ENCODE measurements at regions not wholly inside any gene's neighbourhood (a gene's known extent, or its start where the extent isn't known, plus 50 kb on each side); places are given as distances from the start of the nearest gene placed in this dataset.

GRCh38 chr10:4775808-4776207 lies 50.2 kb upstream of the AKR1E2 start:
- Histone ChIP-seq H3K4me3 (ENCODE audit: low read length) (no peak overlapping the region), H3K36me3 (ENCODE audit: control insufficient read depth, insufficient read depth, low read length) (no peaks in the 10 kb centered on the region), H3K4me1 (ENCODE audit: control insufficient read depth, insufficient read depth, low read length) (no peaks in the 10 kb centered on the region), H3K27me3 (ENCODE audit: control insufficient read depth, insufficient read depth, low read length) (no peaks in the 10 kb centered on the region), H3K9me3 (ENCODE audit: control insufficient read depth, insufficient read depth, low read length) (no peaks in the 10 kb centered on the region), H3K27ac (ENCODE audit: low read length) (no peak overlapping the region)
- no peak for DNase-seq (ENCODE audit: low read depth, low spot score)
- no CpG with 5 or more reads among the region's 2 CpGs for WGBS (ENCODE audit: insufficient coverage, insufficient read length)

- Histone ChIP-seq H3K4me3 (ENCODE audit: low read length) (no peak overlapping the region), H3K27ac (ENCODE audit: low read length) (no peak overlapping the region), H3K36me3 (ENCODE audit: control insufficient read depth, insufficient read depth, low read length) (no peaks in the 10 kb centered on the region), H3K27me3 (ENCODE audit: control insufficient read depth, insufficient read depth, low read length) (no peaks in the 10 kb centered on the region), H3K4me1 (ENCODE audit: control insufficient read depth, insufficient read depth, low read length) (no peaks in the 10 kb centered on the region), H3K9me3 (ENCODE audit: control insufficient read depth, insufficient read depth, low read length) (no peaks in the 10 kb centered on the region)
- no peak for DNase-seq (ENCODE audit: low read depth, low spot score)
- no CpG with 5 or more reads among the region's 2 CpGs for WGBS (ENCODE audit: insufficient coverage, insufficient read length)
Observed at GRCh38 chr10:4772202-4772570, 53.8 kb upstream of the AKR1E2 start.

DNA sequence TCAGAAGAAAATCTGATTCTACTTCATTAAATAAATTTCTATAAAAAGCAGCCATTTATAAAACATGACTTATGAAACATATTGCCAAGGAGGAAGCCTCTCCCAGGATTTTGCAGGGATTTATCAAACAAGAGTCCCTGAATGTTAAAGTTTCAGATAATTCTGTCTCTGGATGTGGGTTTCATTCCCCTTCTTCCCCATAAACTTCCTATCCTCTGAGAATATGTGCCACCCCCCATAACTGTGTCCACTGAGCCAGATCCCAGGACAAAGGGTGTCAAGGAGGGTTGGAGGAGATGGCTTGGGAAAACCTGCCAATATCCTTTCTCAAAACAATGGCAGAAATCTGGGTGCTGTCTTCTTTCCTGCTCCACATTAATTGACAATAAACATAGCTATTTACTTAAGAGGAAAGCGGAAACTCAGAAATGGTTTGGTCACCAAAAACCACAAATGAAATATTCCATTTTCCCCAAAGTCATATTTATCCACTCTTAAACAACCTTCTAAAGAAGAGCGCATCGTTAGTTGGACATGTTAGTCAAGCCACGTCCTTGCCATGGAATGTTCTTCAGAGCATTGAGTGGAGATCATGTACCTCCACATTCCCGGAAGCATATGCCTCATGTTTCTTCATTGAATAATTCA lies 54.3 kb upstream of the AKR1E2 start:
- no peaks in the 10 kb centered on the region for H3K27me3 ChIP-seq (ENCODE audit: control insufficient read depth, insufficient read depth, low read length)
- WGBS (ENCODE audit: insufficient coverage, insufficient read length), result no CpG with 5 or more reads among the region's 5 CpGs
- DNase-seq (ENCODE audit: low read depth, low spot score), result no peak
- no peak overlapping the region for H3K4me3 ChIP-seq (ENCODE audit: low read length)
- H3K36me3 ChIP-seq (ENCODE audit: control insufficient read depth, insufficient read depth, low read length), result no peaks in the 10 kb centered on the region
- no peaks in the 10 kb centered on the region for H3K9me3 ChIP-seq (ENCODE audit: control insufficient read depth, insufficient read depth, low read length)
- no peaks in the 10 kb centered on the region for H3K4me1 ChIP-seq (ENCODE audit: control insufficient read depth, insufficient read depth, low read length)
- H3K27ac ChIP-seq (ENCODE audit: low read length), result no peak overlapping the region

DNA sequence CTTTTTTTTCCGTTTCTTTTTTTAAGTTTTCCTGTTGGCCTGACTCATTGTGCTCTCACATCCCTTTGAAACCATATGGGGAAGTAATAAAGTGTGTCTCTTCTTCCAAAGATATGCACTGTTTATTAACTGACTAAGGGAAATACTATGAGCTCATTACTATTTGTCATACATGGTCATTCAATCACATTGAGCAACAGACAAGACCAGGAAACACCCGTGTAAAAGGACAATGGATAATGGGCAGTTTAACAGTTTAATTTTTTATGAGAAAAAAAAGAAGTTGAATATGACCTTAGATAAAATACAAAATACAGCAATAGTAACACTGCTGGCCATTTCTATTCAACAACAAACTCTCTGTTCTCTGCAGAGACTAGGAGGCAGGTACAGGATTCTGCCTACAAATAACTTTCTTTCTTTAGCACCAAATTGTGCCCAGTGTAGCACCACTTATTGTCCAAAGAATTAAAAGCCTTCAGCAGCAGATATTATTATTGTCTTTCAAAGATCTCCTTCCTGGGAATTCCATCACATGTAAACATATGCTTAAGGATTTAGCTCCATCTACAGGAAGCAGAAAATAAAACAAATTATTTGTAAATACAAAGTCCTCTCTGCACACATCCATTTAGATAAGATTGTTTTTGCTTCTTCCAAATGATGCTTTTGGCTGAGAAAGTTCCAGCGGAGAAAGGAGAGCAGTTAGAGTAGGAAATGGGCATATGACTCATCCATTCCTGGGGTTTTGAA lies 55.0 kb upstream of the AKR1E2 start:
- no CpG with 5 or more reads among the region's 3 CpGs for WGBS (ENCODE audit: insufficient coverage, insufficient read length)
- Histone ChIP-seq H3K4me1 (ENCODE audit: control insufficient read depth, insufficient read depth, low read length) (no peaks in the 10 kb centered on the region), H3K27ac (ENCODE audit: low read length) (no peak overlapping the region)

DNA sequence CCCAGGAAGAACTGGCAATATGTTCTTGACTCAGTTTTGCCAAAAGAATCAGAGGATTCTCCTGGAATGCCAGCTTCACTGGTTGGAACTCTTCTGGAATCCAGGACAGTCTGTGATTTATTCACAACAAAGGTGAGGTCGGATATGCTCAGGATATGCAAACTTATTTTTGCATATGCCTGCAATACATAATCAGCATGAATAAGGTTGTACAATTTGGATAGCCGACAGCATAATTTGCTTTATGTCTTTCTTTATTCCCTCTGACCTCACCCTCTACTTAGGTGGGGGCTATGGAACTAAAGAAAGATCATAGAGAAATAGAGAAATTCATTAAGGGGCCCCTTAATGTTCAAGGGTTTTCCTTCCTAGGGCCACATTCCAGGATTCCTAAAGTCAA lies 57.6 kb upstream of the AKR1E2 start:
- no peaks in the 10 kb centered on the region for H3K9me3 ChIP-seq (ENCODE audit: control insufficient read depth, insufficient read depth, low read length)
- no peak overlapping the region for H3K4me3 ChIP-seq (ENCODE audit: low read length)
- H3K27me3 ChIP-seq (ENCODE audit: control insufficient read depth, insufficient read depth, low read length), result no peaks in the 10 kb centered on the region
- H3K27ac ChIP-seq (ENCODE audit: low read length), result no peak overlapping the region
- H3K4me1 ChIP-seq (ENCODE audit: control insufficient read depth, insufficient read depth, low read length), result no peaks in the 10 kb centered on the region
- no peaks in the 10 kb centered on the region for H3K36me3 ChIP-seq (ENCODE audit: control insufficient read depth, insufficient read depth, low read length)
- WGBS (ENCODE audit: insufficient coverage, insufficient read length), result no CpG with 5 or more reads among the region's 2 CpGs
- DNase-seq (ENCODE audit: low read depth, low spot score), result no peak

More for the DNA sequence above, 55.0 kb upstream of the AKR1E2 start:
- Histone ChIP-seq H3K4me3 (ENCODE audit: low read length) (no peak overlapping the region), H3K9me3 (ENCODE audit: control insufficient read depth, insufficient read depth, low read length) (no peaks in the 10 kb centered on the region), H3K27me3 (ENCODE audit: control insufficient read depth, insufficient read depth, low read length) (no peaks in the 10 kb centered on the region), H3K36me3 (ENCODE audit: control insufficient read depth, insufficient read depth, low read length) (no peaks in the 10 kb centered on the region)
- DNase-seq (ENCODE audit: low read depth, low spot score), result no peak

- no peaks in the 10 kb centered on the region for H3K27me3 ChIP-seq (ENCODE audit: control insufficient read depth, insufficient read depth, low read length)
- no peaks in the 10 kb centered on the region for H3K4me1 ChIP-seq (ENCODE audit: control insufficient read depth, insufficient read depth, low read length)
- no peaks in the 10 kb centered on the region for H3K36me3 ChIP-seq (ENCODE audit: control insufficient read depth, insufficient read depth, low read length)
- no CpG with 5 or more reads among the region's 7 CpGs for WGBS (ENCODE audit: insufficient coverage, insufficient read length)
- H3K9me3 ChIP-seq (ENCODE audit: control insufficient read depth, insufficient read depth, low read length), result no peaks in the 10 kb centered on the region
- no peak overlapping the region for H3K27ac ChIP-seq (ENCODE audit: low read length)
- no peak for DNase-seq (ENCODE audit: low read depth, low spot score)
- no peak overlapping the region for H3K4me3 ChIP-seq (ENCODE audit: low read length)
Observed at GRCh38 chr10:4767033-4767814, 58.8 kb upstream of the AKR1E2 start.

GRCh38 chr10:4766454-4766853 lies 59.6 kb upstream of the AKR1E2 start:
- WGBS (ENCODE audit: insufficient coverage, insufficient read length), result no CpG with 5 or more reads among the region's 3 CpGs
- Histone ChIP-seq H3K9me3 (ENCODE audit: control insufficient read depth, insufficient read depth, low read length) (no peaks in the 10 kb centered on the region), H3K27ac (ENCODE audit: low read length) (no peak overlapping the region), H3K27me3 (ENCODE audit: control insufficient read depth, insufficient read depth, low read length) (no peaks in the 10 kb centered on the region), H3K4me1 (ENCODE audit: control insufficient read depth, insufficient read depth, low read length) (no peaks in the 10 kb centered on the region), H3K4me3 (ENCODE audit: low read length) (no peak overlapping the region), H3K36me3 (ENCODE audit: control insufficient read depth, insufficient read depth, low read length) (no peaks in the 10 kb centered on the region)
- no peak for DNase-seq (ENCODE audit: low read depth, low spot score)

- no CpG with 5 or more reads among the region's 1 CpG for WGBS (ENCODE audit: insufficient coverage, insufficient read length)
- H3K4me1 ChIP-seq (ENCODE audit: control insufficient read depth, insufficient read depth, low read length), result no peaks in the 10 kb centered on the region
- no peaks in the 10 kb centered on the region for H3K36me3 ChIP-seq (ENCODE audit: control insufficient read depth, insufficient read depth, low read length)
- no peak for DNase-seq (ENCODE audit: low read depth, low spot score)
- H3K27me3 ChIP-seq (ENCODE audit: control insufficient read depth, insufficient read depth, low read length), result no peaks in the 10 kb centered on the region
- no peaks in the 10 kb centered on the region for H3K9me3 ChIP-seq (ENCODE audit: control insufficient read depth, insufficient read depth, low read length)
- no peak overlapping the region for H3K27ac ChIP-seq (ENCODE audit: low read length)
- H3K4me3 ChIP-seq (ENCODE audit: low read length), result no peak overlapping the region
Observed at GRCh38 chr10:4765428-4765827, 60.6 kb upstream of the AKR1E2 start.

DNA sequence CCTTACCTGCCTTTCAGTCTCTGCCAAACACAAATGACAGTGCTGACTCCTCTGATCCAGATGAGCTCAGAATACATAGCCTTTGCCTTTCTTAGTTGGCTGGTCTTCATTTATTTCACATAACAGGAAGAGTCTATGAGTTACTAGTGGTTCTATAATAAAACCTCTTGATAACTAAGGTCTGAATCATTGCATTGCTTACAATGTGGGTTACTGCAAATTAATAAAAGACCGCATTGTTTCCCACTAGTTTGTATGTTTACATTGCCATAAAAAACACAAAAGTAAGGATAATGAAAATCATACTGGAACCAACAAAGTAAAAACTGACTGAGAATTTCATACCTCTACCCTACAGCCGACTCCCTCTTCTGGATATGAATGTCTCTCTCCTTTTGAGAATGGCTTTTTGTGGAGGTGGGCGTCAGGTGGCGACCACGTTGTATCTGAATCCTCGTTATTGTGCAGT lies 62.0 kb upstream of the AKR1E2 start:
- H3K27me3 ChIP-seq (ENCODE audit: control insufficient read depth, insufficient read depth, low read length), result no peaks in the 10 kb centered on the region
- H3K9me3 ChIP-seq (ENCODE audit: control insufficient read depth, insufficient read depth, low read length), result no peaks in the 10 kb centered on the region
- WGBS (ENCODE audit: insufficient coverage, insufficient read length), result no CpG with 5 or more reads among the region's 6 CpGs
- no peak for DNase-seq (ENCODE audit: low read depth, low spot score)
- no peaks in the 10 kb centered on the region for H3K4me1 ChIP-seq (ENCODE audit: control insufficient read depth, insufficient read depth, low read length)
- H3K4me3 ChIP-seq (ENCODE audit: low read length), result no peak overlapping the region
- no peak overlapping the region for H3K27ac ChIP-seq (ENCODE audit: low read length)
- no peaks in the 10 kb centered on the region for H3K36me3 ChIP-seq (ENCODE audit: control insufficient read depth, insufficient read depth, low read length)

DNA sequence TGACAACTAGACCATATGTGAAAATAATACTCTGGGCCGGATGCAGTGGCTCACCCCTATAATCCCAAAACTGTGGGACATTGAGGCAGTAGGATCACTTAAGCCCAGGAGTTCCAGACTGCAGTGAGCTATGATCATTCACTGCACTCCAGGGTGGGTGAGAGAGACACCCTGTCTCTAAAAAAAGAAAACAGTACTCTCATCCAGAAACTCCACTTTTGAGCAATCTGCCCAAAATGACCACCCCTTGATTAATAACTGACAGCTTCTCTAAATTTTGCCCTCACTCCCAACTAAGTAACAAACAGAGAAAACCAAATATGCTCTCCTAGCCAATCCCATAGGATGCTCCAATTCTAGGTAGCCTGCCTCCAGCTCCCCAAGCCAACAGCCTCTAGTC lies 62.5 kb upstream of the AKR1E2 start:
- Histone ChIP-seq H3K4me1 (ENCODE audit: control insufficient read depth, insufficient read depth, low read length) (no peaks in the 10 kb centered on the region), H3K27ac (ENCODE audit: low read length) (no peak overlapping the region), H3K9me3 (ENCODE audit: control insufficient read depth, insufficient read depth, low read length) (no peaks in the 10 kb centered on the region), H3K36me3 (ENCODE audit: control insufficient read depth, insufficient read depth, low read length) (no peaks in the 10 kb centered on the region), H3K4me3 (ENCODE audit: low read length) (no peak overlapping the region), H3K27me3 (ENCODE audit: control insufficient read depth, insufficient read depth, low read length) (no peaks in the 10 kb centered on the region)
- DNase-seq (ENCODE audit: low read depth, low spot score), result no peak
- WGBS (ENCODE audit: insufficient coverage, insufficient read length), result no CpG with 5 or more reads among the region's 1 CpG
